ENCODE measurements at regions not wholly inside any gene's neighbourhood (a gene's known extent, or its start where the extent isn't known, plus 50 kb on each side); places are given as distances from the start of the nearest gene placed in this dataset.

DNA sequence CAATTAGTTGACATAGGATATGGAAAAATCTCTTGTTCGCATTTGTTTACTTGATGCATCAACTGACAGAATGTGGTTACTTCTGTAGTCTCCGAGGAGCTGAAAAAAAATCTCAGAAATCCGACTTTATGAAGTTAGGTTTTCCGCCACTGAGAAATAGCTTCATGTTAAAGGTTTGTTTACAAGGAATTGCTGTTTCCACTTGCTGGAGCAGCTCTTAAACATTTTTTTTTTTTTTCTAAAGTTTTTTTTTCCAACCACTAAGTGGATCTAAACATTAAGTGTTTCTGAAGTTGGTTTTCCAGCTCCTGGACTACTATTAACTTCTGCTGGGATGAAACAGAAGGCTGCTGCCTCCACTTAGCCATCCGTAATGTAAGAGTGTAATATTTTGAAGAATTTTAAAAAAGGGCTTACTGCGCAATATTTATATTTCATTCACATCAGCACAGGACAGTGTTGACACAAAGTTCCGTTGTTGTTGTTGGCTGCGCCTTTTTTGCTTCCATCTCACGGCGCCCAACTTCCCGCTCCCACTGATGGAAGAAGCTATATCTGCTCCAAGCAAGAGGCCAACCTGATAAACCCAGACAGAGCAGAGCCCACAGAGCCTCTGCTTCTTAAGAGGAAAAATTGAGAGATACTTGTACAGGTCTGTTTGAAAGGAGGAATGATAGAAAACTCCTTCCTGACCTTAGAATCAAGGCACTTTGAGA is 167.7 kb upstream of the KCNJ16 start:
- ATAC-seq (replicated peaks) = no peak

DNA sequence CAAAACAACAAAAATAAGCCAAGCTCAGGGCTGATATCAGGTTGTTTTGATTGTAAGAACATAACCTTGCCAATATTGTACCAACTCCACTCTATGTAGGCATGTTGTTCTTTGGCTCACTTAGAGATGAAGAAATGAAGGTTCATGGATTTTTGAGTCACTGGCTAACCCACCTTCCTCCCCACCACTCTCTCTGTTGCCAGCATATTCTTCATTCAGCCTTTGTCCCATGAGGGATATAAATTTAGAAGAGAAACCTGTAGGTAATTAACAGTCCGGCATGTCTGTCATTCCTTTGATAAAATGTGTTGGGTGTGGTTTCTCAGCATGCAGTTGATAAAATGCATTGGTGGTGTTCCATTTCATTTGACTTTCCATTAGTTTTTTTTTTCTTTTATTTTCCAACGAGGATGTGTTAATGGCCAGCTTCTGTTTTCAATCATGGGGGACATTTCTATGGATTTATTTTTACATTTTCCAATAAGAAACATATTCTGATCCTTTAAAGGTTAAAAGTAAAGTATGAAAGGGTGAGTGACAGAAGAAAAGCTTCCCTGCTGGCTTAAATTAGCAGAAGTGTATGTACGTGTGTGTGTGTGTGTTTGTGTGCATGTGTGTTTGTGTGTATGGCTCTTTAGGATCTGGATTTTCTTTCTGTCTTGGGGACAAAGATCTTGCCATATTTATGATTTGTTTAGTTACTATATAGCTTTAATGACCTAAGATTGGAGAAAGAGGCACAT is 166.2 kb upstream of the KCNJ16 start:
- Mint-ChIP-seq H3K27ac (no peak overlapping the region), H3K9me3 (peaks cover 0 to 2% of the 10 kb centered on the region in 2 donors), H3K4me3 (no peak overlapping the region), H3K27me3 (no peaks in the 10 kb centered on the region), H3K36me3 (no peaks in the 10 kb centered on the region), H3K4me1 (peaks cover 3 to 13% of the 10 kb centered on the region in 2 donors)
- DNase-seq (no peak), ATAC-seq (replicated peaks) (no peak)

More for the DNA sequence above, 167.7 kb upstream of the KCNJ16 start:
- Mint-ChIP-seq H3K36me3 (no peaks in the 10 kb centered on the region), H3K4me3 (no peak overlapping the region), H3K27ac (no peak overlapping the region), H3K4me1 (peaks cover 3 to 13% of the 10 kb centered on the region in 2 donors), H3K9me3 (peaks cover 0 to 2% of the 10 kb centered on the region in 2 donors), H3K27me3 (no peaks in the 10 kb centered on the region)
- DNase-seq = no peak

DNA sequence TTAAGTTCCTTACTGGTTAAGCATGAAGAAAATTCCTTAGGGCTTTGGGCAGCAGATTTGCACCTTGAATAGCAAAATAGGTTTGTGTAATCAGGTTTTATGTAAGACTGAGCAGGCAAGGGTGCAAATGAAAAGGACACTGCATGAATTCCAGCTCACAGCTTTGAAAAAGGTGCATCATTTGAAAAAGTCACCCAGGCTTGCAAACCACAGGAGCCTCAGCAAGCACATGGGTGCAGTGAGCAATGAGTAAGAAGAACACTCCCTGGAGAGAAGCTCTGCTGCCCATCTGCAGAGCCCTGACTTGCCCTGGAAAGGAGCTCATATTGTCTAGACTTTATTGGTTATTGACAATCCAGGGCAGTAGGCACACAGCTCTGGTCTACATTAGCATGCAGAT is 165.6 kb upstream of the KCNJ16 start:
- Mint-ChIP-seq H3K36me3 (no peaks in the 10 kb centered on the region), H3K27me3 (no peaks in the 10 kb centered on the region), H3K27ac (no peak overlapping the region), H3K9me3 (peaks cover 0 to 2% of the 10 kb centered on the region in 2 donors), H3K4me3 (no peak overlapping the region), H3K4me1 (peaks cover 3 to 13% of the 10 kb centered on the region in 2 donors)
- DNase-seq (no peak), ATAC-seq (replicated peaks) (peak; percentile 76 to 84)

DNA sequence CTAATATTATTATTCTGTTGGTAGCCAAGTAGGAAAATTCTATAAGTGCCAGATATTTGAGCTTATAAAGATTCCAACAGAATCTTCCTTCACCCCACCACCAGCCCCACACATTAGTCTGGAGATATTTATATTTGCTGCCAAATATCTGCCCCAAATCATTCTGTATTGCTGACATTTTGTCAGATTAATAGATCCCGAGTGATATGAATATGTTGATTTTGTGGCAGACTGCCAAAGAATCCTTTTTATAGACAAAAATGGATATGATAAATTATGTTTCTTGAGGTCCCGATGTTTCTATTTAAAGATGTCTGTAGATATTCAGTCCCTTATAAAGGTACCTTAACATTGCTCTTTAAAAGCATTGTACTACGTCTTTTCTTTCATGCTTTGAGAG is 162.2 kb upstream of the KCNJ16 start:
- Mint-ChIP-seq H3K4me3 (no peak overlapping the region), H3K27me3 (no peaks in the 10 kb centered on the region), H3K27ac (no peak overlapping the region), H3K4me1 (peaks cover 3 to 13% of the 10 kb centered on the region in 2 donors), H3K36me3 (no peaks in the 10 kb centered on the region), H3K9me3 (peaks cover 0 to 2% of the 10 kb centered on the region in 2 donors)
- DNase-seq (no peak), ATAC-seq (replicated peaks) (no peak)

DNA sequence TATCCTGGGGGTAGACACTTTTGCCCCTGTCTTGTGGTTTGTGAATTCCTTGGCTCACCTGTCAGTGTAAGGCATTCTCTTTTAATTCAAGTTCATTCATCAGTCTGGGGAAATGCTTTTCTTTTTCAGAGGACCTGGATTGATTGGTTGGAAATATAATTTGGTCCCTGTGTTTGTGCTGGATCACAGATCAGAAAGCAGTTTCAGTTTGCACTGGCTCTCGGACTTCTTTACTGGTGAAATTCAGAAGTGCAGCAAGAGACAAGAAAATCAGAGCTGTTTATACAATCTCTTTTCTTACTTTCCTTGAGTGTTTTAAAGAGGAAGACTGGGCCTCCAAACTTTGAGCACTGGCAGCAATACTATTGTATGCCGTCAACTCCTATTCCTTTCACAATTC is 161.8 kb upstream of the KCNJ16 start:
- Mint-ChIP-seq H3K4me1 (peaks cover 3 to 13% of the 10 kb centered on the region in 2 donors), H3K9me3 (peaks cover 0 to 2% of the 10 kb centered on the region in 2 donors), H3K27ac (no peak overlapping the region), H3K4me3 (no peak overlapping the region), H3K27me3 (no peaks in the 10 kb centered on the region), H3K36me3 (no peaks in the 10 kb centered on the region)
- no peak for ATAC-seq (replicated peaks)
- no peak for DNase-seq

DNA sequence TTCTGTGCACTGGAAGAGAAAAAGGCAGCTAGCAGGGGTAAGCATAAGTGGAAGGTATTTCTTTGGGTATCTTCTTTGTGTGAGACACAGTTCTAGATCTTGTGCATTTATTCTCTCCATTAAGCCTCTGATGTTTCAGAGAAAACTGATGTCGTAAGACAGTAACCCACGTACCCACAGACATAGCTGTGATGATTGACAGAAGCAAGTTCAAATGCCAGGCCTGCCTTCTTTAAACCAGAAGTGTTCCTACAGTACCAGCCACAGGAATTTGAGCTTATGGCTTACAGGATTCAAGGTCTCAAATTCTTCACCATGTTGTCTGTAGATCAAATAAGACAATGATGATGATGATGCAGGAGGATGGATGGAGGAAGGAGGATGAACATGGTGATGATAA is 161.4 kb upstream of the KCNJ16 start:
- no peak overlapping the region for H3K27ac Mint-ChIP-seq
- DNase-seq = no peak
- H3K4me1 Mint-ChIP-seq = peaks cover 3 to 13% of the 10 kb centered on the region in 2 donors
- no peak overlapping the region for H3K4me3 Mint-ChIP-seq
- no peaks in the 10 kb centered on the region for H3K36me3 Mint-ChIP-seq
- H3K27me3 Mint-ChIP-seq = no peaks in the 10 kb centered on the region
- H3K9me3 Mint-ChIP-seq = peaks cover 0 to 2% of the 10 kb centered on the region in 2 donors
- ATAC-seq (replicated peaks) = no peak

DNA sequence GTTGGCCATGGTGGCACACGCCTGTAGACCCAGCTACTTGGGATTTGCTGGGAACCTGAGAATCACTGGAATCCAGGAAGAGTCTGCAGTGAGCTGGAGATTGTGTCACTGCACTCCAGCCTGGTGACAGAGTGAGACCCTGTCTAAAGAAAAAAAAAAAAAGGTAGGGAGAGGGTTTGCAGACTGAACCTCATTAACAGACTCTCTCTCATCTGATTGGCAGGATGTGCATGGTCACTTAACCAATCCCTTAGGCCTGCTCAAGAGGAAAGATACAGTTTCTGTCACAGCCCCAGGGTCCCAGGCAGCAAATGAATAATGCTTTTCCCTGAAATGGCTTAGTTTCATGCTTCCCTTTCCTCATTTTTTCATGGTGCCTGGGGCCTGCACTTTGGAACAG is 160.5 kb upstream of the KCNJ16 start:
- no peak overlapping the region for H3K27ac Mint-ChIP-seq
- H3K9me3 Mint-ChIP-seq = peaks cover 0 to 2% of the 10 kb centered on the region in 2 donors
- no peak overlapping the region for H3K4me3 Mint-ChIP-seq
- no peaks in the 10 kb centered on the region for H3K36me3 Mint-ChIP-seq
- ATAC-seq (replicated peaks) (no peak), DNase-seq (no peak)
- H3K27me3 Mint-ChIP-seq = no peaks in the 10 kb centered on the region
- H3K4me1 Mint-ChIP-seq = peaks cover 0 to 4% of the 10 kb centered on the region in 2 donors

DNA sequence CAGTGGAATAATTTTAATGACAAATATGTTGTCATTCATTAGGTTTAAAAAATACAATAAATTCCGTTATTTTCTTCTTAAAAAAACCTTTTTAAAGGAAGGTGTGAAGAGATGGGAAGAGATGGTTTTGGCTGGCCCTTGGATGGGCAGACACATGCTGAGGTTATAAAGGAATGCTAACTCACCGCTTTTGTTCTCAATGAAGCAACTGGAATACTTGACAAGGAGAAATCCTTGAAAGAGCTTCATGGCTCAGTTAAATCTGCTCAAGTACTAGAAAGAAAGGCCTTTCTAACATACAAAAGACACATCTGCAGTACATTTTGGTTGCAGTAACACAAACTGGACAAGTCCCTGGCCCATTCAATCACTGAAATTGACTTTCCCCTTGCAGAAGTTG is 158.3 kb upstream of the KCNJ16 start:
- H3K4me3 Mint-ChIP-seq = no peak overlapping the region
- H3K36me3 Mint-ChIP-seq = no peaks in the 10 kb centered on the region
- DNase-seq (no peak), ATAC-seq (replicated peaks) (no peak)
- H3K27me3 Mint-ChIP-seq = no peaks in the 10 kb centered on the region
- H3K27ac Mint-ChIP-seq = no peak overlapping the region
- peaks cover 3 to 4% of the 10 kb centered on the region in 2 donors for H3K9me3 Mint-ChIP-seq
- no peaks in the 10 kb centered on the region for H3K4me1 Mint-ChIP-seq

DNA sequence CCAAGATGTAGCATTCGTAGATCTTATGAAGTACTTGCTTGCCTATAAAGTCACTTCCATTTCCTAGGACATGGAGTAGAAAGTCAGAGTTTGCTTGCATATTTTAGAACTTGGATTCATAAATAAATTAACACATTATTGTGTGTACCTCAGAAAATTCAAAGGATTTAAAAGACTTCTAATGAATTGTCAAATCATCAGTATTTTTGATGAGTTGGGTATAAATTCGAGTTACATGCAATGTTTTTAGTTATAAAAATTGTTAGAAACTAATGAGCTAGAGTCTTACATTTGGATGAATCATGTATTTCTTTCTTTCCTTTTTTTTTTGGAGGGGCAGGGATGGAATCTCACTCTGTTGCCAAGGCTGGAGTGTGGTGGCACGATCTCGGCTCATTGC is 156.9 kb upstream of the KCNJ16 start:
- Mint-ChIP-seq H3K27me3 (no peaks in the 10 kb centered on the region), H3K27ac (no peak overlapping the region), H3K36me3 (no peaks in the 10 kb centered on the region), H3K4me3 (no peak overlapping the region), H3K4me1 (no peaks in the 10 kb centered on the region), H3K9me3 (peaks cover 3 to 4% of the 10 kb centered on the region in 2 donors)
- DNase-seq (no peak), ATAC-seq (replicated peaks) (no peak)

DNA sequence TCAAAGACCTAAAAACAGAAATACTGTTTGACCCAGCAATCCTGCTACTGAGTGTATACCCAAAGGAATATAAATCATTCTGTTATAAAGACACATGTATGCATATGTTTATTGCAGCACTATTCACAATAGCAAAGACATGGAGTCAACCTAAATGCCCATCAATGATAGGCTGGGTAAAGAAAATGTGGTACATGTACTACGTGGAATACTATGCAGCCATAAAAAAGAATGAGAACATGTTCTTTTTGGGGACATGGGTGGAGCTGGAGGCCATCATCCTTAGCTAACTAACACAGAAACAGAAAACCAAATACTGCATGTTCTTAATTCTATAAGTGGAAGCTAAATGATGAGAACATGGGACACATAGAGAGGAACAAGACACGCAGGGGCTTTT is 155.2 kb upstream of the KCNJ16 start:
- no peaks in the 10 kb centered on the region for H3K27me3 Mint-ChIP-seq
- no peaks in the 10 kb centered on the region for H3K4me1 Mint-ChIP-seq
- no peaks in the 10 kb centered on the region for H3K36me3 Mint-ChIP-seq
- no peak for DNase-seq
- no peak for ATAC-seq (replicated peaks)
- no peak overlapping the region for H3K27ac Mint-ChIP-seq
- no peak overlapping the region for H3K4me3 Mint-ChIP-seq
- H3K9me3 Mint-ChIP-seq = peaks cover 3 to 4% of the 10 kb centered on the region in 2 donors

DNA sequence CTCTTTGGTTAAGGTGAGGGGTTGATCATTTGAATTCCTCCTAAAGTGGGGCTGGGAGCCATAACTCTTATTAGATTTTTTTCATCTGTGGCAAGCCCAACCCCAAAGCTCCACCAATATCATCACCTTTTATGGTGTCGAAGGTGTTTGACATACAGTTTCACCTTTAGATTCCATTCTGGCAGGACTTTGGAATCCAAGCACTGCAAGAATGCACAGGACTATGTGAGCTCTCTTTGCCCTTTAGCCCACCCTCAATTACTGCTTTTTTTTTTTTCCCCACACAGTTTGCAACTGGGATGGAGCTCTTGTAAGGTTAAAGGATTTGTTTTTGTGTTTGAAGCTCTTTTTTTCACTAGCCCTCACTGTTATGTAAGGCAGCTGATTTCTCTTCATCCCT is 154.0 kb upstream of the KCNJ16 start:
- peaks cover 3 to 4% of the 10 kb centered on the region in 2 donors for H3K9me3 Mint-ChIP-seq
- H3K27me3 Mint-ChIP-seq = no peaks in the 10 kb centered on the region
- no peak overlapping the region for H3K27ac Mint-ChIP-seq
- H3K4me3 Mint-ChIP-seq = no peak overlapping the region
- DNase-seq (no peak), ATAC-seq (replicated peaks) (no peak)
- no peaks in the 10 kb centered on the region for H3K4me1 Mint-ChIP-seq
- no peaks in the 10 kb centered on the region for H3K36me3 Mint-ChIP-seq

DNA sequence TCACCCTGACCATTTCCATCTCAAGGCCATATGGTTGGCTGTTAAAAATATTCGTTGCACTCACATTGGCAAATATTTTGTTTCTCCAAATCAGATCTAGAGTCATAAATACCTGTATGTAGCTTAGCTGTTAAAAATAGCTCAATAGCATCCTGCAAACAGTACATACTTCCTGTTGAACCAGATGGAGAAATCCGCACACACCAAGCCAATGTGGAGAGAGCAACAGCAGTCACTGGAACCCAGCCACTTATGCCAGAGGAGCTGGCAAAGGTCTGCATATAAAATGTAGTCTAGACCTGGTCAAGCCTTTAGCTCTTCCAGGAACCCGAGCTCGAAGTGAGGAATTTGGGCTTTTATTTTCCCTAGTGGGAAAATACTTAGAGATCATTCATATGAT is 146.4 kb upstream of the KCNJ16 start:
- Mint-ChIP-seq H3K4me3 (no peak overlapping the region), H3K4me1 (no peaks in the 10 kb centered on the region), H3K27ac (no peak overlapping the region), H3K9me3 (peaks cover 0 to 5% of the 10 kb centered on the region in 2 donors), H3K36me3 (no peaks in the 10 kb centered on the region), H3K27me3 (no peaks in the 10 kb centered on the region)
- ATAC-seq (replicated peaks) = no peak
- DNase-seq = no peak

DNA sequence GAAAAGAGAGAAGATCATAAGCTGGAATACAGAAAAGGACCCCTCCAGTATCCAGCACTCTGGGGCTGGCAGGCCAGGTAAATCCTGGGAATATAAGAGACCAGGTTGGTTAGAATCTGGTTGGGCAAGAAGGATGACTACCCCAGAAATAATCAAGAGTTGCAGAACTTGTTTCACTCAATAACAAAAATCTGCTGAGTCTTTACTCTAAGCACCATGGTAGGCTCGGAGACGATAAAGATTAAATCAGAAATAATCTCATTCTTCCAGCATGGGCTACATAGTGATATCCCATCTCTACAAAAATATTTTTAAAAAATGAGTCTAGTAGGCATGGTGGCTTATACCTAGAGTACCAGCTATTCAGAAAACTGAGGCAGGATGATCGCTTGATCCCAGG is 138.0 kb upstream of the KCNJ16 start:
- H3K27me3 Mint-ChIP-seq = no peaks in the 10 kb centered on the region
- no peak overlapping the region for H3K27ac Mint-ChIP-seq
- ATAC-seq (replicated peaks) (no peak), DNase-seq (no peak)
- no peak overlapping the region for H3K4me3 Mint-ChIP-seq
- peaks cover 0 to 2% of the 10 kb centered on the region in 2 donors for H3K9me3 Mint-ChIP-seq
- H3K36me3 Mint-ChIP-seq = no peaks in the 10 kb centered on the region
- no peaks in the 10 kb centered on the region for H3K4me1 Mint-ChIP-seq

DNA sequence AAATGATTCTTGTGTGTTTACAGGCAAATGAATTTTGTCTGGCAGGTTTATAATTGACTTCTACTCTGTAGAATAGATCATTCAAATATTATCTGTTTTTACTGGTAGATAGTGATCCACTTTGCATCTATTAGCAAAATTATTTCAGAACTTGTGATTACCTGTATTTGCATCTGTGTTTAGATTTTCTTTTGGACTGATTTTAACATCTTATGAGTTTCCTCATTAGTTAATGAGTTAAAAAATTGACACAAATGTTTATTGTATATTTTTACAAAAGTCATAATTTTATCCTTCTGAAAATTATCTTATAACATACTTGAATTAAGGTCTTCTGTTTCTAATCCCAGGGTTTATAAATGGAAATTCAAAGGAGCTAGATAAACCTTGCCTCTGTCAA is 132.0 kb upstream of the KCNJ16 start:
- Mint-ChIP-seq H3K4me1 (peaks cover 5 to 8% of the 10 kb centered on the region in 2 donors), H3K4me3 (no peak overlapping the region), H3K9me3 (no peaks in the 10 kb centered on the region), H3K36me3 (no peaks in the 10 kb centered on the region), H3K27ac (no peak overlapping the region), H3K27me3 (no peaks in the 10 kb centered on the region)
- ATAC-seq (replicated peaks) (no peak), DNase-seq (no peak)

DNA sequence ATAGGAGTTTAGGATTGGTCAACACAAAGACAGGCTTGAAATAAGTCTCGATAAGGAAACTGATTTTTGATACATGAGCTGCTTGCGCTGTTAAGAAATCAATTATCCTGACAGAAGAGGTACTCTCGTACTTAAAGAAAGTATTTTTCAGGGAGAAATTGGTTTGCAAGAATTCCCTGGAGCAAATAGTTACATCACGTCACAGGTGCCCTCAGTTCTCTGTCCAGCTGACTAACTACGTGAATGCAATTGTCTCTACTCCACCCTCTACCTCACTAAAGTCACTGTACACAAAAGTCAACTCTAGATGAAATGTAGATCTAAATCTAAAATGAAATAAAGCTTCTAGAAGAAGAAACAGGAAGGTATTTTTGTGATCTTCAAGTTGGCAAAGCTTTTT is 130.6 kb upstream of the KCNJ16 start:
- H3K4me3 Mint-ChIP-seq = no peak overlapping the region
- ATAC-seq (replicated peaks) (no peak), DNase-seq (no peak)
- no peaks in the 10 kb centered on the region for H3K9me3 Mint-ChIP-seq
- no peaks in the 10 kb centered on the region for H3K36me3 Mint-ChIP-seq
- H3K27me3 Mint-ChIP-seq = no peaks in the 10 kb centered on the region
- H3K4me1 Mint-ChIP-seq = peaks cover 5 to 8% of the 10 kb centered on the region in 2 donors
- no peak overlapping the region for H3K27ac Mint-ChIP-seq

Measured in stimulated activated naive B cell treated with anti-CD40 and anti-IgM and Interleukin-4, amounts not matched to agents 10 μg/mL and 1 μg/mL and 100 μg/mL, for 72 hours (primary cell).